NK-92 treated with Interleukin-12 subunit alpha and Interleukin-12 subunit beta, amount 100 ng/mL, for 24 hours (cell line): ENCODE measurements at regions not wholly inside any gene's neighbourhood (a gene's known extent, or its start where the extent isn't known, plus 50 kb on each side); places are given as distances from the start of the nearest gene placed in this dataset.

ENCODE experiments used
- DNase-seq: peaks from one replicate; lab custom pipeline; 2025; lab: John Stamatoyannopoulos, UW

GRCh38 chr2:15825276-15825980 lies 114.9 kb upstream of the MYCN start:
- no peak for DNase-seq

GRCh38 chr2:15826273-15826717 lies 114.1 kb upstream of the MYCN start:
- DNase-seq = no peak

- no peak for DNase-seq
These were observed 113.3 kb upstream of the MYCN start for GRCh38 chr2:15827001-15827400.

- DNase-seq = no peak
These were observed 111.8 kb upstream of the MYCN start for GRCh38 chr2:15828576-15828975.

- no peak for DNase-seq
These were observed 111.1 kb upstream of the MYCN start for GRCh38 chr2:15829091-15829801.

GRCh38 chr2:15829985-15830384 lies 110.4 kb upstream of the MYCN start:
- no peak for DNase-seq

GRCh38 chr2:15830937-15831549 lies 109.3 kb upstream of the MYCN start:
- no peak for DNase-seq

GRCh38 chr2:15832030-15832709 lies 108.2 kb upstream of the MYCN start:
- no peak for DNase-seq

GRCh38 chr2:15832849-15833680 lies 107.3 kb upstream of the MYCN start:
- DNase-seq = no peak

GRCh38 chr2:15833731-15834130 lies 106.6 kb upstream of the MYCN start:
- no peak for DNase-seq

GRCh38 chr2:15834381-15835031 lies 105.8 kb upstream of the MYCN start:
- no peak for DNase-seq

GRCh38 chr2:15835991-15836688 lies 104.2 kb upstream of the MYCN start:
- DNase-seq = no peak

- no peak for DNase-seq
These were observed 103.4 kb upstream of the MYCN start for GRCh38 chr2:15836689-15837610.

GRCh38 chr2:15838481-15839090 lies 101.8 kb upstream of the MYCN start:
- no peak for DNase-seq

- DNase-seq = no peak
These were observed 100.8 kb upstream of the MYCN start for GRCh38 chr2:15839426-15840124.

GRCh38 chr2:15840148-15840547 lies 100.2 kb upstream of the MYCN start:
- DNase-seq = no peak

GRCh38 chr2:15840969-15841368 lies 99.4 kb upstream of the MYCN start:
- no peak for DNase-seq

GRCh38 chr2:15841776-15842560 lies 98.4 kb upstream of the MYCN start:
- no peak for DNase-seq
